MM.1S (cell line): ENCODE measurements at regions not wholly inside any gene's neighbourhood (a gene's known extent, or its start where the extent isn't known, plus 50 kb on each side); places are given as distances from the start of the nearest gene placed in this dataset.

Experiments
- DNase-seq: peaks from one replicate; pipeline ENCODE4 v3.0.0-alpha.2; 2015
- H2AFZ ChIP-seq: fragments of 300-600 bp; sonication (generic); 2 replicates; pipeline ENCODE4 v1.6.0; 2016; ENCODE audit warnings: antibody characterized with exemption, low read length
- H3F3A ChIP-seq: fragments of 300-600 bp; sonication (generic); 2 replicates; pipeline ENCODE4 v1.6.1; 2016; ENCODE audit warnings: mild to moderate bottlenecking, antibody characterized with exemption, low read length, moderate library complexity, mixed read lengths; ENCODE audit not compliant: insufficient read depth
- H3K27ac ChIP-seq: fragments of 300-600 bp; sonication (generic); 2 replicates; pipeline ENCODE4 v1.5.1; 2016; ENCODE audit warnings: mild to moderate bottlenecking, low read length
- H3K27me3 ChIP-seq: fragments of 300-600 bp; sonication (generic); replicated peaks from 2 replicates; pipeline ENCODE4 v1.6.0; 2016; ENCODE audit warnings: low read length; ENCODE audit not compliant: insufficient read depth
- H3K36me3 ChIP-seq: fragments of 300-600 bp; sonication (generic); replicated peaks from 2 replicates; pipeline ENCODE4 v1.6.1; 2016; ENCODE audit warnings: mild to moderate bottlenecking, low read length, mixed read lengths; ENCODE audit not compliant: insufficient read depth
- H3K4me1 ChIP-seq: fragments of 300-600 bp; sonication (generic); 2 replicates; pipeline ENCODE4 v1.6.1; 2016; ENCODE audit warnings: low read length, mixed read lengths
- H3K4me2 ChIP-seq: fragments of 300-600 bp; sonication (generic); 2 replicates; pipeline ENCODE4 v1.6.0; 2016; ENCODE audit warnings: low read depth, low read length
- H3K4me3 ChIP-seq: fragments of 300-600 bp; sonication (generic); 2 replicates; pipeline ENCODE4 v1.5.1; 2016; ENCODE audit warnings: low read length, mixed read lengths
- H3K79me2 ChIP-seq: fragments of 300-600 bp; sonication (generic); 2 replicates; pipeline ENCODE4 v1.6.1; 2016; ENCODE audit warnings: mixed run types, low read length, mixed read lengths
- H3K9ac ChIP-seq: fragments of 300-600 bp; sonication (generic); 2 replicates; pipeline ENCODE4 v1.6.1; 2016; ENCODE audit warnings: low read length, mixed read lengths
- H3K9me2 ChIP-seq: fragments of 300-600 bp; sonication (generic); replicated peaks from 2 replicates; pipeline ENCODE4 v1.6.1; 2016; ENCODE audit warnings: mild to moderate bottlenecking, low read length, mixed read lengths; ENCODE audit not compliant: insufficient read depth
- H3K9me3 ChIP-seq: fragments of 300-600 bp; sonication (generic); replicated peaks from 2 replicates; pipeline ENCODE4 v1.6.1; 2016; ENCODE audit warnings: mild to moderate bottlenecking, low read length, mixed read lengths; ENCODE audit not compliant: insufficient read depth
- H4K20me1 ChIP-seq: fragments of 300-600 bp; sonication (generic); 2 replicates; pipeline ENCODE4 v1.6.1; 2016; ENCODE audit warnings: mild to moderate bottlenecking, low read length, moderate library complexity, mixed read lengths; ENCODE audit not compliant: insufficient read depth
- CTCF ChIP-seq: fragments of 300-600 bp; sonication (generic); IDR thresholded peaks from 2 replicates; pipeline ENCODE4 v1.5.1; 2016; ENCODE audit warnings: antibody characterized with exemption, low read length, mixed read lengths
- EZH2 ChIP-seq: fragments of 300-600 bp; sonication (generic); optimal IDR thresholded peaks from 2 replicates; pipeline ENCODE3; 2017; ENCODE audit warnings: low read depth, mild to moderate bottlenecking, antibody characterized with exemption, low read length, mixed read lengths
- EZH2phosphoT487 ChIP-seq: fragments of 300-600 bp; sonication (generic); IDR thresholded peaks from 2 replicates; pipeline ENCODE4 v1.6.1; 2018; ENCODE audit warnings: antibody characterized with exemption, low read length

DNA sequence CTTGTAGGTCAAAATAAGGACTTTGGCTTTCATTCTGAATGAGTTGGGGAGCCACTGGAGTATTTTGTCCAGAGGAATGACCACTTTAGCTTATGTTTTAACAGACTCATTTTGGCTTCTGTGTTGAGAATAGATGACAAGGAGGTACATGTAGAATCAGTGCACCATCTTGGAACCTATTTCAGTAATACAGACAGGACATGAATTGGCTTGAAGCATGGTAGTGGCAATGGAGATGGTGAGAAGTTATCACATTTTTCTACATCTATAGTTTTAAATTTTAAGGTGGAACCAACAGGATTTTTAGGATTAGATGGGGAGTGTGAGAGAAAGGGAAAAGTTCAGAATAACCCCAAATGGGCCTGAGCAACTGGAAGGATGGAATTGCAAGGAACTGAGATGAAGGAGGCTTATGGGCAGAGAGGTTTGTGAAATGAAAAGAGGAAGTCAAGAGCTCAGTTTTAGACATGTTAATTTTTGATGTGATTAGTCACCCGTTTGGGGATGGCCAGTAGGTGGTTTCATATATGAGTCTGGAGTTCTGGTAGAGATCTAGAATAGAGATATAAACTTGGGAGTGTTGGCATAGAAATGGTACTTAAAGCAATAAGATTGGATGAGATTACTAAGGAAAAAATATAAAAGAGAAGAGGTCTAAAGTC, 89.2 kb upstream of the JAZF1 start:
- H4K20me1 ChIP-seq, result no peaks in the 10 kb centered on the region
- H3K36me3 ChIP-seq, result no peaks in the 10 kb centered on the region
- H3K27me3 ChIP-seq, result no peaks in the 10 kb centered on the region
- H3K9me2 ChIP-seq, result no peaks in the 10 kb centered on the region
- no peaks in the 10 kb centered on the region for H3K4me1 ChIP-seq
- no peaks in the 10 kb centered on the region for H3F3A ChIP-seq
- TF ChIP-seq EZH2 (no peak), CTCF (no peak)
- H3K27ac ChIP-seq, result no peak overlapping the region
- no peaks in the 10 kb centered on the region for H3K9me3 ChIP-seq
- H3K4me2 ChIP-seq, result no peak overlapping the region
- no peak overlapping the region for H3K9ac ChIP-seq
- H2AFZ ChIP-seq, result no peak overlapping the region
- no peaks in the 10 kb centered on the region for H3K79me2 ChIP-seq
- no peak for DNase-seq
- no peak overlapping the region for H3K4me3 ChIP-seq

- Histone ChIP-seq H3K27ac (no peak overlapping the region), H3K27me3 (no peaks in the 10 kb centered on the region), H3K79me2 (no peaks in the 10 kb centered on the region), H2AFZ (no peak overlapping the region), H3K9me3 (no peaks in the 10 kb centered on the region), H3F3A (no peaks in the 10 kb centered on the region), H3K4me1 (no peaks in the 10 kb centered on the region), H3K9ac (no peak overlapping the region), H4K20me1 (no peaks in the 10 kb centered on the region), H3K36me3 (no peaks in the 10 kb centered on the region), H3K9me2 (no peaks in the 10 kb centered on the region), H3K4me3 (no peak overlapping the region), H3K4me2 (no peak overlapping the region)
- no peak for DNase-seq
- TF ChIP-seq EZH2 (no peak), CTCF (no peak), EZH2phosphoT487 (no peak)
Observed at GRCh38 chr7:28270536-28270935, 89.9 kb upstream of the JAZF1 start.

- DNase-seq, result no peak
- TF ChIP-seq EZH2phosphoT487, result no peak
- TF ChIP-seq EZH2, result no peak
- peak; percentile 39 for TF ChIP-seq CTCF
- Histone ChIP-seq H3K9me3 (no peaks in the 10 kb centered on the region), H3F3A (no peaks in the 10 kb centered on the region), H3K9me2 (no peaks in the 10 kb centered on the region), H3K9ac (no peak overlapping the region), H3K4me1 (no peaks in the 10 kb centered on the region), H2AFZ (no peak overlapping the region), H3K4me2 (no peak overlapping the region), H3K4me3 (no peak overlapping the region), H3K27me3 (no peaks in the 10 kb centered on the region), H3K27ac (no peak overlapping the region), H4K20me1 (no peaks in the 10 kb centered on the region), H3K79me2 (no peaks in the 10 kb centered on the region), H3K36me3 (no peaks in the 10 kb centered on the region)
Observed at GRCh38 chr7:28272461-28272877, 91.9 kb upstream of the JAZF1 start.
